ENCODE measurements at regions not wholly inside any gene's neighbourhood (a gene's known extent, or its start where the extent isn't known, plus 50 kb on each side); places are given as distances from the start of the nearest gene placed in this dataset.

- TF ChIP-seq ZNF788 (CRISPR knock-in tag; IDR thresholded peaks at IDR 0.05; ENCODE audit: borderline replicate concordance) (no peak), SRF (IDR thresholded peaks at IDR 0.05; ENCODE audit: low read depth, low read length) (no peak), MEF2D (CRISPR knock-in tag; IDR thresholded peaks at IDR 0.05) (0 out of 2 replicates have a peak, but pooled peaks have one; percentile 53), GTF3A (CRISPR knock-in tag; conservative IDR thresholded peaks at IDR 0.05) (no peak), ZNF382 (CRISPR knock-in tag; IDR thresholded peaks at IDR 0.05; ENCODE audit: borderline replicate concordance) (no peak), HNRNPLL (IDR thresholded peaks at IDR 0.05; ENCODE audit: low read depth, low read length, poor library complexity, severe bottlenecking) (peak; percentile 53), KLF13 (CRISPR knock-in tag; IDR thresholded peaks at IDR 0.05) (no peak), TEAD2 (CRISPR knock-in tag; IDR thresholded peaks at IDR 0.05) (no peak), ZNF101 (CRISPR knock-in tag; IDR thresholded peaks at IDR 0.05; ENCODE audit: borderline replicate concordance, low read depth) (no peak), HMG20A (CRISPR knock-in tag; IDR thresholded peaks at IDR 0.05; ENCODE audit: borderline replicate concordance) (no peak), CCDC6 (CRISPR knock-in tag; IDR thresholded peaks at IDR 0.05) (peak; percentile 23; the same call in 1 of the 2 replicates), CHCHD3 (CRISPR knock-in tag; IDR thresholded peaks at IDR 0.05) (no peak), SAP130 (CRISPR knock-in tag; IDR thresholded peaks at IDR 0.05; ENCODE audit: low read depth) (peak; percentile 44), EZH2 (conservative IDR thresholded peaks at IDR 0.05; ENCODE audit: low read depth, low read length) (no peak), ZNF563 (CRISPR knock-in tag; IDR thresholded peaks at IDR 0.05) (no peak), ATF7-NPFF (CRISPR knock-in tag; IDR thresholded peaks at IDR 0.05; ENCODE audit: low read depth) (no peak), CENPX (CRISPR knock-in tag; IDR thresholded peaks at IDR 0.05) (no peak), CBX1 (IDR thresholded peaks at IDR 0.05; ENCODE audit: low read depth) (no peak), ZNF850 (CRISPR knock-in tag; conservative IDR thresholded peaks at IDR 0.05) (no peak), ZNF749 (CRISPR knock-in tag; IDR thresholded peaks at IDR 0.05; ENCODE audit: borderline replicate concordance) (no peak), ETV6 (CRISPR knock-in tag; conservative IDR thresholded peaks at IDR 0.05) (no peak), ZNF605 (CRISPR knock-in tag; IDR thresholded peaks at IDR 0.05) (no peak), ETV5 (CRISPR knock-in tag; IDR thresholded peaks at IDR 0.05; ENCODE audit: borderline replicate concordance) (no peak), ZNF329 (CRISPR knock-in tag; IDR thresholded peaks at IDR 0.05; ENCODE audit: low read depth) (no peak), ATM (IDR thresholded peaks at IDR 0.05; ENCODE audit: borderline replicate concordance) (no peak)
- TF ChIP-seq, protein P1, sequence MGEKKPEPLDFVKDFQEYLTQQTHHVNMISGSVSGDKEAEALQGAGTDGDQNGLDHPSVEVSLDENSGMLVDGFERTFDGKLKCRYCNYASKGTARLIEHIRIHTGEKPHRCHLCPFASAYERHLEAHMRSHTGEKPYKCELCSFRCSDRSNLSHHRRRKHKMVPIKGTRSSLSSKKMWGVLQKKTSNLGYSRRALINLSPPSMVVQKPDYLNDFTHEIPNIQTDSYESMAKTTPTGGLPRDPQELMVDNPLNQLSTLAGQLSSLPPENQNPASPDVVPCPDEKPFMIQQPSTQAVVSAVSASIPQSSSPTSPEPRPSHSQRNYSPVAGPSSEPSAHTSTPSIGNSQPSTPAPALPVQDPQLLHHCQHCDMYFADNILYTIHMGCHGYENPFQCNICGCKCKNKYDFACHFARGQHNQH (CRISPR knock-in tag; IDR thresholded peaks at IDR 0.05) = peak; percentile 47; the same call in 1 of the 2 replicates
- TF ChIP-seq, protein P2, sequence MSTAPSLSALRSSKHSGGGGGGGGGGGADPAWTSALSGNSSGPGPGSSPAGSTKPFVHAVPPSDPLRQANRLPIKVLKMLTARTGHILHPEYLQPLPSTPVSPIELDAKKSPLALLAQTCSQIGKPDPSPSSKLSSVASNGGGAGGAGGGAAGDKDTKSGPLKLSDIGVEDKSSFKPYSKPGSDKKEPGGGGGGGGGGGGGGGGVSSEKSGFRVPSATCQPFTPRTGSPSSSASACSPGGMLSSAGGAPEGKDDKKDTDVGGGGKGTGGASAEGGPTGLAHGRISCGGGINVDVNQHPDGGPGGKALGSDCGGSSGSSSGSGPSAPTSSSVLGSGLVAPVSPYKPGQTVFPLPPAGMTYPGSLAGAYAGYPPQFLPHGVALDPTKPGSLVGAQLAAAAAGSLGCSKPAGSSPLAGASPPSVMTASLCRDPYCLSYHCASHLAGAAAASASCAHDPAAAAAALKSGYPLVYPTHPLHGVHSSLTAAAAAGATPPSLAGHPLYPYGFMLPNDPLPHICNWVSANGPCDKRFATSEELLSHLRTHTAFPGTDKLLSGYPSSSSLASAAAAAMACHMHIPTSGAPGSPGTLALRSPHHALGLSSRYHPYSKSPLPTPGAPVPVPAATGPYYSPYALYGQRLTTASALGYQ (CRISPR knock-in tag; IDR thresholded peaks at IDR 0.05) = no peak
- TF ChIP-seq, protein P3, sequence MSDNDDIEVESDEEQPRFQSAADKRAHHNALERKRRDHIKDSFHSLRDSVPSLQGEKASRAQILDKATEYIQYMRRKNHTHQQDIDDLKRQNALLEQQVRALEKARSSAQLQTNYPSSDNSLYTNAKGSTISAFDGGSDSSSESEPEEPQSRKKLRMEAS (IDR thresholded peaks at IDR 0.05) = no peak
Observed at GRCh38 chrX:40169193-40170101, 71.7 kb upstream of the BCOR start (continued).

Data from HepG2 (cell line).